Liver (tissue), 8 donors: ENCODE measurements at regions not wholly inside any gene's neighbourhood (a gene's known extent, or its start where the extent isn't known, plus 50 kb on each side); places are given as distances from the start of the nearest gene placed in this dataset.

Source experiments
- DNase-seq: peaks from one replicate; pipeline ENCODE4 v3.0.0-alpha.2; 2017; ENCODE audit warnings: low spot score
- H3K27ac ChIP-seq, 2 donors: one replicate each; pipeline ENCODE4 v1.7.0; 2013; ENCODE audit warnings: inconsistent platforms in 2 of 2, low read length in 2 of 2, control low read depth in 1 of 2, low read depth in 1 of 2, mild to moderate bottlenecking in 1 of 2
- H3K27me3 ChIP-seq, 4 donors: one replicate each; pipeline versions ENCODE4 v1.6.1 to v1.7.0; 2013; ENCODE audit warnings: low read length in 3 of 4, inconsistent platforms in 1 of 4, mild to moderate bottlenecking in 1 of 4, moderate library complexity in 1 of 4; ENCODE audit not compliant: control insufficient read depth in 4 of 4, insufficient read depth in 4 of 4
- H3K36me3 ChIP-seq, 4 donors: one replicate each; pipeline versions ENCODE4 v1.6.1 to v1.7.0; 2013; ENCODE audit warnings: low read length in 3 of 4, mild to moderate bottlenecking in 3 of 4, low read depth in 1 of 4, moderate library complexity in 1 of 4; ENCODE audit not compliant: control insufficient read depth in 4 of 4, insufficient read depth in 3 of 4
- H3K4me1 ChIP-seq, 4 donors: one replicate each; pipeline versions ENCODE4 v1.6.1 to v1.7.0; 2013; ENCODE audit warnings: low read length in 3 of 4, mild to moderate bottlenecking in 3 of 4, moderate library complexity in 1 of 4; ENCODE audit not compliant: control insufficient read depth in 4 of 4, insufficient read depth in 4 of 4
- H3K4me3 ChIP-seq, 3 donors: one replicate each; pipeline versions ENCODE4 v1.6.1 to v1.7.0; 2013; ENCODE audit warnings: low read length in 3 of 3, control low read depth in 1 of 3, low read depth in 1 of 3, mild to moderate bottlenecking in 1 of 3
- H3K9ac ChIP-seq, 2 donors: one replicate each; pipeline ENCODE4 v1.7.0; 2013; ENCODE audit warnings: low read length in 2 of 2, mild to moderate bottlenecking in 2 of 2, moderate library complexity in 2 of 2, control low read depth in 1 of 2, low read depth in 1 of 2
- H3K9me3 ChIP-seq, 4 donors: one replicate each; pipeline versions ENCODE4 v1.6.1 to v1.7.0; 2013; ENCODE audit warnings: low read length in 3 of 4; ENCODE audit not compliant: control insufficient read depth in 4 of 4
- EGR1 ChIP-seq, 2 donors: IDR thresholded peaks; 2 replicates each; pipeline ENCODE4 v1.6.1; 2016 to 2018; ENCODE audit warnings: antibody characterized with exemption in 2 of 2, low read depth in 2 of 2
- FOXA1 ChIP-seq: IDR thresholded peaks from 2 replicates; pipeline ENCODE4 v1.6.1; 2016; ENCODE audit warnings: antibody characterized with exemption
- FOXA2 ChIP-seq: IDR thresholded peaks from 2 replicates; pipeline ENCODE4 v1.6.1; 2016; ENCODE audit warnings: antibody characterized with exemption
- GABPA ChIP-seq, 2 donors: IDR thresholded peaks in 1 of 2; conservative IDR thresholded peaks in 1 of 2; 2 replicates each; pipeline ENCODE4 v1.6.1; 2016; ENCODE audit warnings: antibody characterized with exemption in 2 of 2, mild to moderate bottlenecking in 1 of 2, moderate library complexity in 1 of 2
- HNF4A ChIP-seq, 2 donors: conservative IDR thresholded peaks; 2 replicates each; pipeline ENCODE4 v1.6.1; 2016; ENCODE audit warnings: antibody characterized with exemption in 2 of 2, mild to moderate bottlenecking in 2 of 2
- HNF4G ChIP-seq: IDR thresholded peaks from 2 replicates; pipeline ENCODE4 v1.6.1; 2016; ENCODE audit warnings: antibody characterized with exemption
- JUND ChIP-seq, 2 donors: IDR thresholded peaks; 2 replicates each; pipeline ENCODE4 v1.6.1; 2016; ENCODE audit warnings: antibody characterized with exemption in 2 of 2
- NR2F2 ChIP-seq: IDR thresholded peaks from 2 replicates; pipeline ENCODE4 v1.6.1; 2016; ENCODE audit warnings: antibody characterized with exemption
- RAD21 ChIP-seq, 2 donors: IDR thresholded peaks; 2 replicates each; pipeline ENCODE4 v1.6.1; 2016; ENCODE audit warnings: antibody characterized with exemption in 2 of 2, mild to moderate bottlenecking in 2 of 2
- RXRA ChIP-seq, 2 donors: IDR thresholded peaks; 2 replicates each; pipeline ENCODE4 v1.6.1; 2017 to 2018; ENCODE audit warnings: antibody characterized with exemption in 2 of 2, mild to moderate bottlenecking in 1 of 2
- SP1 ChIP-seq: IDR thresholded peaks from 2 replicates; pipeline ENCODE4 v1.6.1; 2018; ENCODE audit warnings: antibody characterized with exemption, mild to moderate bottlenecking
- TAF1 ChIP-seq: conservative IDR thresholded peaks from 2 replicates; pipeline ENCODE4 v1.6.1; 2016; ENCODE audit warnings: antibody characterized with exemption, mild to moderate bottlenecking
- YY1 ChIP-seq: IDR thresholded peaks from 2 replicates; pipeline ENCODE4 v1.6.1; 2016; ENCODE audit warnings: antibody characterized with exemption, mild to moderate bottlenecking
- WGBS: extraction: QIAGEN DNeasy Blood & Tissue Kit; methylation state at CpG from one replicate; pipeline ENCODE4 v1.1.7; 2013; 5-methylcytosine and 5-hydroxymethylcytosine counted together
- TF ChIP-seq, protein P1 (sequence below): IDR thresholded peaks from 2 replicates; pipeline ENCODE4 v1.6.1; 2016; ENCODE audit warnings: antibody characterized with exemption, mild to moderate bottlenecking
- TF ChIP-seq, protein P2 (sequence below): IDR thresholded peaks from 2 replicates; pipeline ENCODE4 v1.6.1; 2016; ENCODE audit warnings: antibody characterized with exemption
- TF ChIP-seq, protein P3 (sequence below): IDR thresholded peaks from 2 replicates; pipeline ENCODE4 v1.6.1; 2016; ENCODE audit warnings: antibody characterized with exemption
- TF ChIP-seq, protein P4 (sequence below): IDR thresholded peaks from 2 replicates; pipeline ENCODE4 v1.6.1; 2016; ENCODE audit warnings: antibody characterized with exemption
- TF ChIP-seq, protein P5 (sequence below): fragments of 150-350 bp; IDR thresholded peaks from 2 replicates; pipeline ENCODE4 v1.5.1; 2017; ENCODE audit warnings: improper control_type of control experiment, low read depth, low read length; ENCODE audit not compliant: missing input control
- donor health status: healthy.
- donor health status: healthy.
- donor health status: healthy.
- donor health status: healthy.
- donor health status: healthy.

DNA sequence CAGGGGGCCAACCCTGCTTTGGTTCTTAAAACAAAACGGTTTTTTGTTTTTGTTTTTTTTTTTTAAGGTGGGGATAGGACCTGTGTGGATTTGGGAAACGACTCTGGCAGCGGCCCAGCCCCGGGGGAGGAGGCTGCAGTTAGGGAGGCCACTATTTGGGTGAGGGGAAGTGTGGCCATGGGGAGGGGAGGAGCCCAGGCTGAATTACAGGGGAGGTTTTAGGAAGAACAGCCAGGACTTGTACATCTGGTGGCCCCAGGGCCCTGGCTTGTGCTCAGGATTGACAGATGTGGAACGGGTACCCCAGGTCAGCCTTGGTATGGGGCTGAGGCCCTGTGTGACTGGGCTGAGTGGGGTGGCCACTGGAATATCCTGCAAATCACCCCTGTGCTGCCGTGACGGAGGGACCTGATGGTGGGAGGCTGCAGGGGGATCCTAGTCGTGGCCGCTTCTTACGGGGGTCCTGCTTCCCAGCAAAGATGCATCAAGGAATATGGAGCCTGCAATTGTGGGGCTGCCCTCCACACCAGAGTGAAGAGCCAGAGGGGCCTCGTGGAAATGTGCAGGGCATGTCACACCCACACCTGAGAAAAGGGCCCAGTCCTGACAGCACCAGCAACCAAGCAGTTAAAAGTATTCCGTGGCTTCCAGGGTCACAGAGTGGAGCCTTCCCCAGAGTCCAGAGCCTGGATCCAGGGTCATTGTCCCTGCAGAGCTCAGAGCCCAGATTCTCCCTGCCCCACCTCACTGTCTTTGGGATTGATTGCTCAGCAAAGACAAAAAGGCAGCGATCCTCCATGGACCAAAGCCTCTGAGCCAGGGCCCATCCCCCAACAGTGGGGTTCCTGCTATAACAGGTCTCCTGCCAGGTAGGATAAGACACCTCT is 55.2 kb upstream of the WNT7B start:
- Histone ChIP-seq H3K4me3 (no peak overlapping the region), H3K4me1 (peaks cover 4 to 42% (median 30%) of the 10 kb centered on the region in 4 donors), H3K27ac (no peak overlapping the region), H3K27me3 (no peaks in the 10 kb centered on the region), H3K9me3 (no peaks in the 10 kb centered on the region), H3K9ac (no peak overlapping the region), H3K36me3 (no peaks in the 10 kb centered on the region)
- TF ChIP-seq NR2F2 (peak; percentile 62), TAF1 (no peak), JUND (IDR thresholded peaks at IDR 0.05) (no peak), SP1 (peak; percentile 56), FOXA2 (no peak), YY1 (no peak), RAD21 (IDR thresholded peaks at IDR 0.05) (peak in 1 of 2 donors; percentile 37), GABPA (IDR thresholded peaks at IDR 0.05 in 1 of 2, conservative IDR thresholded peaks at IDR 0.05 in 1 of 2) (no peak), EGR1 (IDR thresholded peaks at IDR 0.05; ENCODE audit: low read depth in 2 of 2) (no peak), HNF4A (conservative IDR thresholded peaks at IDR 0.05) (peak; percentile 67 to 85), RXRA (IDR thresholded peaks at IDR 0.05) (peak; percentile 82 to 89), FOXA1 (no peak), HNF4G (no peak)
- TF ChIP-seq, protein P1, sequence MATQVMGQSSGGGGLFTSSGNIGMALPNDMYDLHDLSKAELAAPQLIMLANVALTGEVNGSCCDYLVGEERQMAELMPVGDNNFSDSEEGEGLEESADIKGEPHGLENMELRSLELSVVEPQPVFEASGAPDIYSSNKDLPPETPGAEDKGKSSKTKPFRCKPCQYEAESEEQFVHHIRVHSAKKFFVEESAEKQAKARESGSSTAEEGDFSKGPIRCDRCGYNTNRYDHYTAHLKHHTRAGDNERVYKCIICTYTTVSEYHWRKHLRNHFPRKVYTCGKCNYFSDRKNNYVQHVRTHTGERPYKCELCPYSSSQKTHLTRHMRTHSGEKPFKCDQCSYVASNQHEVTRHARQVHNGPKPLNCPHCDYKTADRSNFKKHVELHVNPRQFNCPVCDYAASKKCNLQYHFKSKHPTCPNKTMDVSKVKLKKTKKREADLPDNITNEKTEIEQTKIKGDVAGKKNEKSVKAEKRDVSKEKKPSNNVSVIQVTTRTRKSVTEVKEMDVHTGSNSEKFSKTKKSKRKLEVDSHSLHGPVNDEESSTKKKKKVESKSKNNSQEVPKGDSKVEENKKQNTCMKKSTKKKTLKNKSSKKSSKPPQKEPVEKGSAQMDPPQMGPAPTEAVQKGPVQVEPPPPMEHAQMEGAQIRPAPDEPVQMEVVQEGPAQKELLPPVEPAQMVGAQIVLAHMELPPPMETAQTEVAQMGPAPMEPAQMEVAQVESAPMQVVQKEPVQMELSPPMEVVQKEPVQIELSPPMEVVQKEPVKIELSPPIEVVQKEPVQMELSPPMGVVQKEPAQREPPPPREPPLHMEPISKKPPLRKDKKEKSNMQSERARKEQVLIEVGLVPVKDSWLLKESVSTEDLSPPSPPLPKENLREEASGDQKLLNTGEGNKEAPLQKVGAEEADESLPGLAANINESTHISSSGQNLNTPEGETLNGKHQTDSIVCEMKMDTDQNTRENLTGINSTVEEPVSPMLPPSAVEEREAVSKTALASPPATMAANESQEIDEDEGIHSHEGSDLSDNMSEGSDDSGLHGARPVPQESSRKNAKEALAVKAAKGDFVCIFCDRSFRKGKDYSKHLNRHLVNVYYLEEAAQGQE = no peak
- TF ChIP-seq, protein P2, sequence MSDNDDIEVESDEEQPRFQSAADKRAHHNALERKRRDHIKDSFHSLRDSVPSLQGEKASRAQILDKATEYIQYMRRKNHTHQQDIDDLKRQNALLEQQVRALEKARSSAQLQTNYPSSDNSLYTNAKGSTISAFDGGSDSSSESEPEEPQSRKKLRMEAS = no peak
- TF ChIP-seq, protein P3, sequence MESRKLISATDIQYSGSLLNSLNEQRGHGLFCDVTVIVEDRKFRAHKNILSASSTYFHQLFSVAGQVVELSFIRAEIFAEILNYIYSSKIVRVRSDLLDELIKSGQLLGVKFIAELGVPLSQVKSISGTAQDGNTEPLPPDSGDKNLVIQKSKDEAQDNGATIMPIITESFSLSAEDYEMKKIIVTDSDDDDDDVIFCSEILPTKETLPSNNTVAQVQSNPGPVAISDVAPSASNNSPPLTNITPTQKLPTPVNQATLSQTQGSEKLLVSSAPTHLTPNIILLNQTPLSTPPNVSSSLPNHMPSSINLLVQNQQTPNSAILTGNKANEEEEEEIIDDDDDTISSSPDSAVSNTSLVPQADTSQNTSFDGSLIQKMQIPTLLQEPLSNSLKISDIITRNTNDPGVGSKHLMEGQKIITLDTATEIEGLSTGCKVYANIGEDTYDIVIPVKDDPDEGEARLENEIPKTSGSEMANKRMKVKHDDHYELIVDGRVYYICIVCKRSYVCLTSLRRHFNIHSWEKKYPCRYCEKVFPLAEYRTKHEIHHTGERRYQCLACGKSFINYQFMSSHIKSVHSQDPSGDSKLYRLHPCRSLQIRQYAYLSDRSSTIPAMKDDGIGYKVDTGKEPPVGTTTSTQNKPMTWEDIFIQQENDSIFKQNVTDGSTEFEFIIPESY = no peak
- TF ChIP-seq, protein P4, sequence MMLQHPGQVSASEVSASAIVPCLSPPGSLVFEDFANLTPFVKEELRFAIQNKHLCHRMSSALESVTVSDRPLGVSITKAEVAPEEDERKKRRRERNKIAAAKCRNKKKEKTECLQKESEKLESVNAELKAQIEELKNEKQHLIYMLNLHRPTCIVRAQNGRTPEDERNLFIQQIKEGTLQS = no peak
- TF ChIP-seq, protein P5, sequence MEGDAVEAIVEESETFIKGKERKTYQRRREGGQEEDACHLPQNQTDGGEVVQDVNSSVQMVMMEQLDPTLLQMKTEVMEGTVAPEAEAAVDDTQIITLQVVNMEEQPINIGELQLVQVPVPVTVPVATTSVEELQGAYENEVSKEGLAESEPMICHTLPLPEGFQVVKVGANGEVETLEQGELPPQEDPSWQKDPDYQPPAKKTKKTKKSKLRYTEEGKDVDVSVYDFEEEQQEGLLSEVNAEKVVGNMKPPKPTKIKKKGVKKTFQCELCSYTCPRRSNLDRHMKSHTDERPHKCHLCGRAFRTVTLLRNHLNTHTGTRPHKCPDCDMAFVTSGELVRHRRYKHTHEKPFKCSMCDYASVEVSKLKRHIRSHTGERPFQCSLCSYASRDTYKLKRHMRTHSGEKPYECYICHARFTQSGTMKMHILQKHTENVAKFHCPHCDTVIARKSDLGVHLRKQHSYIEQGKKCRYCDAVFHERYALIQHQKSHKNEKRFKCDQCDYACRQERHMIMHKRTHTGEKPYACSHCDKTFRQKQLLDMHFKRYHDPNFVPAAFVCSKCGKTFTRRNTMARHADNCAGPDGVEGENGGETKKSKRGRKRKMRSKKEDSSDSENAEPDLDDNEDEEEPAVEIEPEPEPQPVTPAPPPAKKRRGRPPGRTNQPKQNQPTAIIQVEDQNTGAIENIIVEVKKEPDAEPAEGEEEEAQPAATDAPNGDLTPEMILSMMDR = no peak
- 64% methylated on average over 13 of the region's 13 CpGs for WGBS
- DNase-seq = no peak
